GM23338 (cell line): ENCODE measurements at regions not wholly inside any gene's neighbourhood (a gene's known extent, or its start where the extent isn't known, plus 50 kb on each side); places are given as distances from the start of the nearest gene placed in this dataset.

Experiments used
- ATAC-seq: fragments of 200-7000 bp; cut with Tn5 transposase; 3 replicates; pipeline ENCODE4 v1.9.1; 2020
- DNase-seq: peaks from one replicate; pipeline ENCODE4 v3.0.0-alpha.2; 2015; ENCODE audit warnings: low spot score
- H2AFZ ChIP-seq: fragments of 200-600 bp; sonication (generic); 2 replicates; pipeline ENCODE4 v1.8.0; 2016; ENCODE audit warnings: antibody characterized with exemption, mild to moderate bottlenecking, moderate library complexity
- H3F3A ChIP-seq: fragments of 200-600 bp; sonication (generic); replicated peaks from 2 replicates; pipeline ENCODE4 v1.8.0; 2017; ENCODE audit warnings: antibody characterized with exemption, mixed run types, low read depth
- H3K27ac ChIP-seq: fragments of 200-600 bp; sonication (generic); 2 replicates; pipeline ENCODE4 v1.6.1; 2016; ENCODE audit warnings: low read depth
- H3K27me3 ChIP-seq: fragments of 200-600 bp; sonication (generic); 2 replicates; pipeline ENCODE4 v1.8.0; 2016; ENCODE audit warnings: mild to moderate bottlenecking, mixed run types, moderate library complexity; ENCODE audit not compliant: insufficient read depth
- H3K36me3 ChIP-seq: fragments of 200-600 bp; sonication (generic); 2 replicates; pipeline ENCODE4 v1.8.0; 2016; ENCODE audit warnings: mild to moderate bottlenecking; ENCODE audit not compliant: insufficient read depth
- H3K4me1 ChIP-seq: fragments of 200-600 bp; sonication (generic); 2 replicates; pipeline ENCODE4 v1.8.0; 2016; ENCODE audit warnings: mild to moderate bottlenecking, moderate library complexity; ENCODE audit not compliant: insufficient read depth
- H3K4me2 ChIP-seq: fragments of 200-600 bp; sonication (generic); 2 replicates; pipeline ENCODE4 v1.7.1; 2017; ENCODE audit warnings: mixed run types
- H3K4me3 ChIP-seq: fragments of 200-600 bp; sonication (generic); 2 replicates; pipeline ENCODE4 v1.6.1; 2016; ENCODE audit warnings: mixed run types
- H3K79me2 ChIP-seq: fragments of 200-600 bp; sonication (generic); replicated peaks from 2 replicates; pipeline ENCODE4 v1.8.0; 2017; ENCODE audit warnings: mild to moderate bottlenecking; ENCODE audit not compliant: insufficient read depth
- H3K9me2 ChIP-seq: fragments of 200-600 bp; sonication (generic); 2 replicates; pipeline ENCODE4 v1.8.0; 2017; ENCODE audit not compliant: insufficient read depth
- H4K20me1 ChIP-seq: fragments of 200-600 bp; sonication (generic); replicated peaks from 2 replicates; pipeline ENCODE4 v1.8.0; 2017; ENCODE audit warnings: mild to moderate bottlenecking; ENCODE audit not compliant: insufficient read depth
- H3K27ac Mint-ChIP-seq: 2 replicates; pipeline ENCODE4 v1.8.0; 2020; ENCODE audit warnings: inconsistent platforms, mild to moderate bottlenecking, moderate library complexity, mixed read lengths
- H3K27me3 Mint-ChIP-seq: 3 replicates; pipeline ENCODE4 v1.8.0; 2022; ENCODE audit warnings: low read depth, mild to moderate bottlenecking, moderate library complexity, mixed read lengths, inconsistent platforms; ENCODE audit not compliant: insufficient read depth, poor library complexity
- H3K36me3 Mint-ChIP-seq: 3 replicates; pipeline ENCODE4 v1.8.0; 2021; ENCODE audit warnings: low read depth, mild to moderate bottlenecking, inconsistent platforms, moderate library complexity, mixed read lengths
- H3K4me1 Mint-ChIP-seq: 3 replicates; pipeline ENCODE4 v1.8.0; 2020; ENCODE audit warnings: mild to moderate bottlenecking, inconsistent platforms, mixed read lengths
- H3K4me3 Mint-ChIP-seq: 3 replicates; pipeline ENCODE4 v1.8.0; 2021; ENCODE audit warnings: moderate library complexity, mild to moderate bottlenecking, inconsistent platforms, mixed read lengths
- H3K9me3 Mint-ChIP-seq: 3 replicates; pipeline ENCODE4 v1.8.0; 2020; ENCODE audit warnings: moderate library complexity, mild to moderate bottlenecking, inconsistent platforms, mixed read lengths
- CREB1 ChIP-seq: fragments of 250-450 bp; sonication (Bioruptor Pico); IDR thresholded peaks from 2 replicates; pipeline ENCODE4 v1.5.0; 2020; ENCODE audit warnings: low read depth, mild to moderate bottlenecking, moderate library complexity
- EZH2 ChIP-seq: fragments of 200-600 bp; sonication (generic); IDR thresholded peaks from one replicate; pipeline ENCODE4 v1.8.0; 2017; ENCODE audit warnings: antibody characterized with exemption, mild to moderate bottlenecking, low read depth; ENCODE audit not compliant: unreplicated experiment
- JUNB ChIP-seq: IDR thresholded peaks from one replicate; pipeline ENCODE4 v1.6.1; 2016; ENCODE audit warnings: antibody characterized with exemption; ENCODE audit not compliant: unreplicated experiment
- POLR2AphosphoS5 ChIP-seq: IDR thresholded peaks from 2 replicates; pipeline ENCODE4 v1.6.1; 2016; ENCODE audit warnings: antibody characterized with exemption, low read depth
- ZNF114 ChIP-seq: fragments of 250-450 bp; sonication (Bioruptor Pico); IDR thresholded peaks from 2 replicates; pipeline ENCODE4 v1.5.0; 2020; ENCODE audit warnings: mild to moderate bottlenecking, moderate library complexity
- TF ChIP-seq, protein P1 (sequence below): IDR thresholded peaks from one replicate; pipeline ENCODE4 v1.6.1; 2018; ENCODE audit warnings: antibody characterized with exemption; ENCODE audit not compliant: unreplicated experiment

DNA sequence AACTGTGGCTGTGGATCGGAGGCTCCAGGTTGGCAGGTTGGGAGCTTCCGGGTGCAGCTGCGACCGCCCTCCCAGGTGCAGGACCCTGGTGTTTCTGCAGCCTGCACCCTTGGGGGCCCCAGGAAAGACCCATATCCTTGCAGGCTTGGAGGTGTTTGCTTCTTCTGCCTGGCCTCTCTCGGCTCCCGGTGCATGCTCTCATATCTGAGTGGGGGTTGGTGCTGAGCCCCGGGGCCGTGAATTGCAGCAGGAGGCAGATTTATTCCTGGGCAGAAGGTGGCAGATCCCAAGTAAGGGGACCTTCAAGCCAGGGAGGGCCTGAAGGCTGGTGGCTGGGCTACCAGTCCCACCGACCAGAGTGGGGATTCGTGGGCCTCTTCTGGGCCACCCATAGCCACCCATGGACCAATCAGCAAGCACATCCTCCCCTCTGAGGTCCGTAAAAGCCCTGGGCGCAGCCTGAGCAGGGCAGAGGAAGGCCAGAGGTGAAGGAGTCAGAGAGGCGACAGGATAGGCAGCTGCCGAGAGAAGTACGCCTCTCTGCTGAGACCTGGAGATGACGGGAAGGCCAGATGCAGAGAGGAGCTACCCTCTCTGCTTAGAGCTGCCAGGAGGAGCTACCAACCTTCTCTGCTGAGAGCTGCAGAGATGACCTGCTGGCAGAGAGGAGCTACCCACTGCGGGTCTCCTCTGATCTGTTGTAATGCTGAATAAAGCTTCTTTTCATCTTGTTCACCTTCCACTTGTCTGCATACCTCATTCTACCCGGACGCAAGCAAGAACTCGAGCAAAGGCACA lies 1279.0 kb upstream of the LRRTM1 start:
- peak; percentile 53; the same call in 2 of the 3 replicates for ATAC-seq
- no peaks in the 10 kb centered on the region for H3K4me1 ChIP-seq
- H3F3A ChIP-seq = no peaks in the 10 kb centered on the region
- no peak overlapping the region for H2AFZ ChIP-seq
- no peaks in the 10 kb centered on the region for H3K36me3 ChIP-seq
- DNase-seq = no peak
- H3K9me3 Mint-ChIP-seq = peaks cover 2% of the 10 kb centered on the region; the same call in 2 of the 3 replicates
- H4K20me1 ChIP-seq = no peaks in the 10 kb centered on the region
- H3K4me1 Mint-ChIP-seq = peaks cover 5% of the 10 kb centered on the region; the same call in 2 of the 3 replicates
- H3K27ac ChIP-seq = no peak overlapping the region
- H3K79me2 ChIP-seq = no peaks in the 10 kb centered on the region
- H3K27ac Mint-ChIP-seq = no peak overlapping the region
- H3K27me3 Mint-ChIP-seq = no peaks in the 10 kb centered on the region
- H3K4me3 Mint-ChIP-seq = no peak overlapping the region
- no peak overlapping the region for H3K4me3 ChIP-seq
- H3K9me2 ChIP-seq = no peaks in the 10 kb centered on the region
- H3K36me3 Mint-ChIP-seq = peaks cover 4% of the 10 kb centered on the region
- H3K4me2 ChIP-seq = no peak overlapping the region
- no peak for TF ChIP-seq POLR2AphosphoS5
- TF ChIP-seq, protein P1, sequence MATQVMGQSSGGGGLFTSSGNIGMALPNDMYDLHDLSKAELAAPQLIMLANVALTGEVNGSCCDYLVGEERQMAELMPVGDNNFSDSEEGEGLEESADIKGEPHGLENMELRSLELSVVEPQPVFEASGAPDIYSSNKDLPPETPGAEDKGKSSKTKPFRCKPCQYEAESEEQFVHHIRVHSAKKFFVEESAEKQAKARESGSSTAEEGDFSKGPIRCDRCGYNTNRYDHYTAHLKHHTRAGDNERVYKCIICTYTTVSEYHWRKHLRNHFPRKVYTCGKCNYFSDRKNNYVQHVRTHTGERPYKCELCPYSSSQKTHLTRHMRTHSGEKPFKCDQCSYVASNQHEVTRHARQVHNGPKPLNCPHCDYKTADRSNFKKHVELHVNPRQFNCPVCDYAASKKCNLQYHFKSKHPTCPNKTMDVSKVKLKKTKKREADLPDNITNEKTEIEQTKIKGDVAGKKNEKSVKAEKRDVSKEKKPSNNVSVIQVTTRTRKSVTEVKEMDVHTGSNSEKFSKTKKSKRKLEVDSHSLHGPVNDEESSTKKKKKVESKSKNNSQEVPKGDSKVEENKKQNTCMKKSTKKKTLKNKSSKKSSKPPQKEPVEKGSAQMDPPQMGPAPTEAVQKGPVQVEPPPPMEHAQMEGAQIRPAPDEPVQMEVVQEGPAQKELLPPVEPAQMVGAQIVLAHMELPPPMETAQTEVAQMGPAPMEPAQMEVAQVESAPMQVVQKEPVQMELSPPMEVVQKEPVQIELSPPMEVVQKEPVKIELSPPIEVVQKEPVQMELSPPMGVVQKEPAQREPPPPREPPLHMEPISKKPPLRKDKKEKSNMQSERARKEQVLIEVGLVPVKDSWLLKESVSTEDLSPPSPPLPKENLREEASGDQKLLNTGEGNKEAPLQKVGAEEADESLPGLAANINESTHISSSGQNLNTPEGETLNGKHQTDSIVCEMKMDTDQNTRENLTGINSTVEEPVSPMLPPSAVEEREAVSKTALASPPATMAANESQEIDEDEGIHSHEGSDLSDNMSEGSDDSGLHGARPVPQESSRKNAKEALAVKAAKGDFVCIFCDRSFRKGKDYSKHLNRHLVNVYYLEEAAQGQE = no peak
- no peak for TF ChIP-seq EZH2
- H3K27me3 ChIP-seq = no peaks in the 10 kb centered on the region

DNA sequence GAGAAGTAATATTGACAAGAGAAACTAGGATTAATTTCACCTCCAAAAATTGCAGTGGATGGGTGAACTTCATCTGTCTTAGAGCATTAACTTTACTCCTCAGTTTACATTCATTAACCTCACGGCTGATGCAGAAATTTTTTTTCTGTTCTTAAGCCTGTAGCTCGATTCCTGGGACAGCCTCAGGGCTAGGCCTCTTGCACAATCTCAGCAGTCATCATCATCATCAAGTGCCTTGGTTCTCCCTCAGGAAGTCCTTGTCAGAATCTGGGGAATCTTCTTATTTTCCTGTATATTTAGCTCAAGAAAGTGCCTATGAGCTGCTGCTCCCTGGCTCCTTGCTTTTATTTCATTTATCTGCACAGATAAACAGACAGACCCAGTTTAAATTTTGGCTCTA lies 1272.2 kb upstream of the LRRTM1 start:
- Mint-ChIP-seq H3K4me3 (no peak overlapping the region), H3K27me3 (no peaks in the 10 kb centered on the region), H3K36me3 (no peaks in the 10 kb centered on the region), H3K27ac (no peak overlapping the region), H3K4me1 (peaks cover 3% of the 10 kb centered on the region; the same call in 2 of the 3 replicates), H3K9me3 (no peaks in the 10 kb centered on the region; the same call in 2 of the 3 replicates)
- Histone ChIP-seq H3K79me2 (no peaks in the 10 kb centered on the region), H3K27me3 (no peaks in the 10 kb centered on the region), H3K4me1 (no peaks in the 10 kb centered on the region), H3K4me2 (no peak overlapping the region), H3K27ac (no peak overlapping the region), H3K9me2 (no peaks in the 10 kb centered on the region), H3F3A (no peaks in the 10 kb centered on the region), H3K4me3 (no peak overlapping the region), H2AFZ (no peak overlapping the region), H4K20me1 (no peaks in the 10 kb centered on the region), H3K36me3 (no peaks in the 10 kb centered on the region)
- DNase-seq (no peak), ATAC-seq (no peak)
- no peak for TF ChIP-seq ZNF114 (CRISPR knock-in tag)
- TF ChIP-seq CREB1 (CRISPR knock-in tag) = no peak
- TF ChIP-seq, protein P1 = no peak
- no peak for TF ChIP-seq JUNB
